DOHH2 (cell line): ENCODE measurements at regions not wholly inside any gene's neighbourhood (a gene's known extent, or its start where the extent isn't known, plus 50 kb on each side); places are given as distances from the start of the nearest gene placed in this dataset.
"Not testable (repeated sequence)": the region's sequence is repeated elsewhere in the genome, so short reads cannot be mapped to it uniquely, and the experiment has no call there.

ENCODE experiments used
- H3F3A ChIP-seq: fragments of 200-600 bp; sonication (generic), shearing (Covaris generic); 2 replicates; pipeline ENCODE4 v1.6.0; 2016; ENCODE audit warnings: antibody characterized with exemption, mild to moderate bottlenecking; ENCODE audit not compliant: control insufficient read depth, insufficient read depth
- H3K27ac ChIP-seq: fragments of 200-600 bp; sonication (generic); 2 replicates; pipeline ENCODE4 v1.5.1; 2014; ENCODE audit warnings: low read depth, mild to moderate bottlenecking, low read length, moderate library complexity
- H3K27me3 ChIP-seq: fragments of 200-600 bp; sonication (generic); 2 replicates; pipeline ENCODE4 v1.6.1; 2014; ENCODE audit warnings: mild to moderate bottlenecking, low read length, mixed read lengths; ENCODE audit not compliant: control insufficient read depth
- H3K36me3 ChIP-seq: fragments of 200-600 bp; sonication (generic); 2 replicates; pipeline ENCODE4 v1.6.1; 2014; ENCODE audit warnings: mild to moderate bottlenecking, low read length, moderate library complexity, mixed read lengths; ENCODE audit not compliant: control insufficient read depth
- H3K4me1 ChIP-seq: fragments of 200-600 bp; sonication (generic); 2 replicates; pipeline ENCODE4 v1.6.1; 2014; ENCODE audit warnings: mild to moderate bottlenecking, low read length, mixed read lengths; ENCODE audit not compliant: control insufficient read depth
- H3K4me2 ChIP-seq: fragments of 200-600 bp; sonication (generic); 2 replicates; pipeline ENCODE4 v1.6.0; 2014; ENCODE audit warnings: mild to moderate bottlenecking, low read length, moderate library complexity
- H3K4me3 ChIP-seq: fragments of 200-600 bp; sonication (generic); 2 replicates; pipeline ENCODE4 v1.5.1; 2014; ENCODE audit warnings: mild to moderate bottlenecking, low read length, mixed read lengths
- H3K79me2 ChIP-seq: fragments of 200-600 bp; sonication (generic); 2 replicates; pipeline ENCODE4 v1.6.1; 2014; ENCODE audit warnings: mild to moderate bottlenecking, low read length, mixed read lengths; ENCODE audit not compliant: control insufficient read depth
- H3K9me2 ChIP-seq: fragments of 200-600 bp; sonication (generic); replicated peaks from 2 replicates; pipeline ENCODE4 v1.6.1; 2014; ENCODE audit warnings: mild to moderate bottlenecking, low read length, mixed read lengths; ENCODE audit not compliant: control insufficient read depth
- H3K9me3 ChIP-seq: fragments of 200-600 bp; sonication (generic); 2 replicates; pipeline ENCODE4 v1.6.1; 2014; ENCODE audit warnings: antibody characterized with exemption, low read length, mixed read lengths; ENCODE audit not compliant: control insufficient read depth, insufficient read depth
- H4K20me1 ChIP-seq: fragments of 200-600 bp; sonication (generic); 2 replicates; pipeline ENCODE4 v1.6.0; 2014; ENCODE audit warnings: low read depth, mild to moderate bottlenecking, antibody characterized with exemption, low read length, moderate library complexity; ENCODE audit not compliant: control insufficient read depth, insufficient read depth
- CTCF ChIP-seq: fragments of 200-600 bp; sonication (generic); IDR thresholded peaks from one replicate; pipeline ENCODE4 v1.5.1; 2014; ENCODE audit warnings: antibody characterized with exemption, mild to moderate bottlenecking, low read depth, low read length; ENCODE audit not compliant: poor library complexity, severe bottlenecking
- EZH2phosphoT487 ChIP-seq: fragments of 200-600 bp; sonication (generic); IDR thresholded peaks from 2 replicates; pipeline ENCODE4 v1.6.1; 2017; ENCODE audit warnings: borderline replicate concordance, mild to moderate bottlenecking, antibody characterized with exemption, low read length, moderate library complexity, mixed read lengths

DNA sequence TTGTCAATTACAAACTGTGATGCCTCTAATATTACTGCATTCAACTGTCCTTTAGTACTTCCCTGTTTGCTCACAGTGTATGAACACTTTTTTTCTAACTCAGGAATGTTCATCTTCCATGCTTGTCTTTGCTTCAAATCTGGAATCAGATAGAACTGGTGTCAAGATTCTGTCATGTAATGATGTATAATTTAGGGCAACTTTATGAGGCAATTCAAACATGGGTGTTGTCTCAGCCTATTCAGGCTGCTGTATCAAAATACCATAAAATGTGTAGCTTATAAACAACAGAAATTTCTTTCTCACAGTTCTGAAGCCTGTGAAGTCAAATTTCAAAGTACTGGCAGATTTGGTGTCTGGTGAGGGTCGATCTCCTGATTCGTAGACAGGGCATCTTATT, 1012.9 kb downstream of the RAB28 start:
- Histone ChIP-seq H3K79me2 (no peaks in the 10 kb centered on the region), H3K4me3 (no peak overlapping the region), H3K27ac (no peak overlapping the region), H4K20me1 (no peaks in the 10 kb centered on the region), H3K4me1 (no peaks in the 10 kb centered on the region), H3K9me2 (no peaks in the 10 kb centered on the region), H3K9me3 (no peaks in the 10 kb centered on the region), H3F3A (no peaks in the 10 kb centered on the region), H3K27me3 (no peaks in the 10 kb centered on the region), H3K36me3 (no peaks in the 10 kb centered on the region), H3K4me2 (no peak overlapping the region)
- TF ChIP-seq CTCF (no peak), EZH2phosphoT487 (no peak)

GRCh38 chr4:12461576-12461975, 1022.6 kb downstream of the RAB28 start:
- H3K27ac ChIP-seq, H3K36me3 ChIP-seq, H3F3A ChIP-seq, H3K9me2 ChIP-seq, H3K9me3 ChIP-seq, H3K4me2 ChIP-seq, H3K79me2 ChIP-seq, H3K4me3 ChIP-seq, H3K27me3 ChIP-seq, H3K4me1 ChIP-seq, H4K20me1 ChIP-seq: not testable (repeated sequence)

DNA sequence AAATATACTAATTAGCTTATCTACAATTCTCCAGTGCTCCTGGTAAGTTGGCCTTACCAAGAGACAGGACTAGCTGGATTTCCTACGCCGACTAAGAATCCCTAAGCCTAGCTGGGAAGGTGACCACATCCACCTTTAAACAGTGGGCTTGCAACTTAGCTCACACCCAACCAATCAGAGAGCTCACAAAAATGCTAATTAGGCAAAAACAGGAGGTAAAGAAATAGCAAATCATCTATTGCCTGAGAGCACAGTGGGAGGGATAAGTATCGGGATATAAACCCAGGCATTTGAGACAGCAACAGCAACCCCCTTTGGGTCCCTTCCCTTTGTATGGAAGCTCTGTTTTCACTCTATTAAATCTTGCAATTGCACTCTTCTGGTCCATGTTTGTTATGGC, 1025.0 kb downstream of the RAB28 start:
- no peaks in the 10 kb centered on the region for H3K9me3 ChIP-seq
- H3K9me2 ChIP-seq, result no peaks in the 10 kb centered on the region
- H3K4me2 ChIP-seq, result no peak overlapping the region
- H4K20me1 ChIP-seq, result no peaks in the 10 kb centered on the region
- no peaks in the 10 kb centered on the region for H3F3A ChIP-seq
- H3K79me2 ChIP-seq, result no peaks in the 10 kb centered on the region
- H3K27ac ChIP-seq, result no peak overlapping the region
- no peaks in the 10 kb centered on the region for H3K27me3 ChIP-seq
- H3K4me3 ChIP-seq, result no peak overlapping the region
- TF ChIP-seq CTCF (no peak), EZH2phosphoT487 (no peak)
- no peaks in the 10 kb centered on the region for H3K4me1 ChIP-seq
- H3K36me3 ChIP-seq, result no peaks in the 10 kb centered on the region

- no peaks in the 10 kb centered on the region for H3K36me3 ChIP-seq
- TF ChIP-seq EZH2phosphoT487 (no peak), CTCF (no peak)
These were observed 1025.5 kb downstream of the RAB28 start for GRCh38 chr4:12458621-12459020.

More at GRCh38 chr4:12458621-12459020, 1025.5 kb downstream of the RAB28 start:
- no peaks in the 10 kb centered on the region for H4K20me1 ChIP-seq
- no peaks in the 10 kb centered on the region for H3K9me2 ChIP-seq
- H3K4me2 ChIP-seq, result no peak overlapping the region
- no peaks in the 10 kb centered on the region for H3K79me2 ChIP-seq
- H3K4me3 ChIP-seq, result no peak overlapping the region
- no peaks in the 10 kb centered on the region for H3K9me3 ChIP-seq
- H3K4me1 ChIP-seq, result no peaks in the 10 kb centered on the region
- H3K27me3 ChIP-seq, result no peaks in the 10 kb centered on the region
- H3K27ac ChIP-seq, result no peak overlapping the region
- H3F3A ChIP-seq, result no peaks in the 10 kb centered on the region
